Adrenal gland (tissue), 5 donors: ENCODE measurements at regions not wholly inside any gene's neighbourhood (a gene's known extent, or its start where the extent isn't known, plus 50 kb on each side); places are given as distances from the start of the nearest gene placed in this dataset.

ENCODE experiments used
- CTCF ChIP-seq, 6 experiments: fragments of 450-650 bp in 4 of 6; fragments of 200-600 bp in 2 of 6; sonication (generic) in 1 of 6; IDR thresholded peaks; 1 replicate in 5 of 6; 2 replicates in 1 of 6; pipeline versions ENCODE4 v1.5.1 to v1.8.0; 2016 to 2021; ENCODE audit warnings: antibody characterized with exemption in 6 of 6, mild to moderate bottlenecking in 2 of 6, moderate library complexity in 1 of 6
- POLR2A ChIP-seq, 2 donors: fragments of 450-650 bp; IDR thresholded peaks; one replicate each; pipeline ENCODE4 v1.6.1; 2017; ENCODE audit warnings: antibody characterized with exemption in 2 of 2, mild to moderate bottlenecking in 2 of 2, moderate library complexity in 1 of 2
- donor health status: DM: no; HTN: no; CAD: no.

- no peak for TF ChIP-seq CTCF (IDR thresholded peaks at IDR 0.05)
- TF ChIP-seq POLR2A (IDR thresholded peaks at IDR 0.05): no peak
Measured at GRCh38 chr6:19550380-19550779, 286.8 kb upstream of the ID4 start.
